Epithelial cell of esophagus (primary cell): ENCODE measurements at regions not wholly inside any gene's neighbourhood (a gene's known extent, or its start where the extent isn't known, plus 50 kb on each side); places are given as distances from the start of the nearest gene placed in this dataset.

Experiments
- DNase-seq: peaks from one replicate; pipeline ENCODE4 v3.0.0; 2010; ENCODE audit warnings: low read depth
- H3K4me3 ChIP-seq: 2 replicates; pipeline ENCODE4 v1.5.1; 2011; ENCODE audit warnings: mild to moderate bottlenecking, low read length, control low read depth
- CTCF ChIP-seq: IDR thresholded peaks from 2 replicates; pipeline ENCODE4 v1.5.1; 2011; ENCODE audit warnings: low read depth, mild to moderate bottlenecking, low read length, control low read depth, inconsistent platforms; ENCODE audit not compliant: insufficient read depth; ENCODE audit errors: missing control alignments

- no peak for TF ChIP-seq CTCF
- DNase-seq = no peak
Observed at GRCh38 chr11:134742956-134743819, 331.1 kb upstream of the B3GAT1 start.

DNA sequence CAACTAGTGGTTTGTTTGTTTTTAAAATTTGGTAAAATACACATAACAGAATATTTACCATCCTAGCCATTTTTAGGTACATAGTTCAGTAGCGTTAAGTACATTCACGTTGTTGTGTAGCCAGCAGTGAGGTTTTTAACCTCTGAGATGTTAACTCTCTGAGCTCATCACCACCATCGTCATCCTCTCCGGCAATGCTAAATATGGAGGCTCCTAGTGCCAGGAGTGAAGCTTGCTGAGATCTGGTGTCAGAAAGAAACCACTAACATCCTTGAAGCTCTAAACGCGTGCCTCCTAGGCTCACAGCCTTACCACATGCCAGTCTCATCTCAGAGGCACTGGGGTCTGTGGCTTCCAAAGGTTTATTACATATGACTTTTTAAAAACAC lies 330.2 kb upstream of the B3GAT1 start:
- DNase-seq = no peak
- H3K4me3 ChIP-seq = no peak overlapping the region
- no peak for TF ChIP-seq CTCF

More at GRCh38 chr11:134742956-134743819, 331.1 kb upstream of the B3GAT1 start:
- H3K4me3 ChIP-seq = no peak overlapping the region

DNA sequence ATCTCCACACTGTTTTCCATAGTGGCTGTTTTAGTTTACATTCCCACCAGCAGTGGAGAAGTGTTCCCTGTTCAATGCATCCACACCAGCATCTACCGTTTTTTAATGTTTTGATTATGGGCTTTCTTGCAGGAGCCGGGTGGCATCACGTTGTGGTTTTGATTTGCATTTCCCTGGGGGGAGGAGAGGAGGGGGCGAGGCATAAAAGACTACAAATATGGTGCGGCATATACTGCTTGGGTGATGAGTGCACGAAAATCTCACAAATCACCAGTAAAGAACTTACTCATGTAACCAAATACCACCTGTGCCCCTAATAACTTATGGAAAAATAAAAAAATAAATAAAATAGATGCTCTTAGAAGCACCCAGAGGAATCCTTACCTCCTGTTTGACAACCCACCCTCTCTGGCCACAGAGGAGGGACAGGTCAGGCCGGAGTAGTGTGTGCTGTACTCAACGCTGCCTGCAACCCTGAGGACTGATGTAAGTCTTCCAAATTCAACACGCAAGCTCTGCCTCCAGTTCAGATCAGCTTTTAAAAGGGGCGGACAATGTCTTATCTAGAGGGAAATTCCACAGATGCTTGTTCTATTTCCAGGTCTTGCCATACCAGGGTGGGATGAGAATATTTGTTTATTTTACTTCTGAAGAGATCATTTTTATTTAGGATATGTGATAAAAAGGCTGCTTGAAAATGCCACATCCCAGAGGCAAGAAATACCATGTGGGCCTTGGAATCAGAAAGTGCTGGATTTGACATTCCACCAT lies 329.6 kb upstream of the B3GAT1 start:
- no peak for DNase-seq
- TF ChIP-seq CTCF = no peak
- no peak overlapping the region for H3K4me3 ChIP-seq

GRCh38 chr11:134740590-134741261 lies 328.7 kb upstream of the B3GAT1 start:
- no peak overlapping the region for H3K4me3 ChIP-seq
- DNase-seq = no peak
- no peak for TF ChIP-seq CTCF

DNA sequence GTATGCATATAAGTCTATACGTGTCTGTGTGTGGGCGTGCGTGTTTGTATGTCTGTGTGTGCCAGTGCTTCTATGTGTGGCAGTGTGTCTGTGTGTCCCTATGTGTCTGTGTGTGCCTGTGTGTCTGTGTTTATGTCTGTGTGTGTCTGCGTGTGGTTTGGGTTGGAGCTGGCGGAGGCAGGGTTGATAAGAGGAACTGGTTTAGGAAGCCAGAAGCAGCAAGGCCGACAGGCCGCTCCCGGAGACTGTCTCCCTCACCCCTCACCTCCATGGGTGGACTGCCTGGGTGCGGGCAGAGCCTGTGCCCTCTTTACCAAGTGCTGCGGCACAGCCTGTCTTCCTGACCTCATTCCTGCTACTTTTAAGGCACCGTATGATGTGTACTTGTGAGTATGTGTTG lies 327.1 kb upstream of the B3GAT1 start:
- TF ChIP-seq CTCF = no peak
- DNase-seq = no peak
- H3K4me3 ChIP-seq = no peak overlapping the region

DNA sequence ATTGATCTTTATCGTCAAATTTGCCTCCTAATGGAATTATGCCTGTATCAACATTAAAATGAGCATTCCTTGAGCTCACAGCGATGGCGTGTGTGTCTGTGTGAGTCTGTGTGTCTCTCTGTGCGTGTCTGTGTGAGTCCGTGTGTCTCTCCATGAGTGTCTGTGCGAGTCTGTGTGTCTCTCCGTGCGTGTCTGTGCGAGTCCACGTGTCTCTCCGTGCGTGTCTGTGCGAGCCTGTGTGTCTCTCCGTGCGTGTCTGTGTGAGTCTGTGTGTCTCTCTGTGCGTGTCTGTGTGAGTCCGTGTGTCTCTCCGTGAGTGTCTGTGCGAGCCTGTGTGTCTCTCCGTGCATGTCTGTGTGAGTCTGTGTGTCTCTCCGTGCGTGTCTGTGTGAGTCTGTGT lies 326.5 kb upstream of the B3GAT1 start:
- no peak for TF ChIP-seq CTCF
- no peak for DNase-seq

More for the DNA sequence above, 326.5 kb upstream of the B3GAT1 start:
- H3K4me3 ChIP-seq = no peak overlapping the region
